ENCODE measurements at regions not wholly inside any gene's neighbourhood (a gene's known extent, or its start where the extent isn't known, plus 50 kb on each side); places are given as distances from the start of the nearest gene placed in this dataset.

GRCh38 chr6:51335543-51335942, 516.9 kb downstream of the TFAP2B start:
- TF ChIP-seq CTCF (IDR thresholded peaks at IDR 0.05), result no peak
- TF ChIP-seq EZH2 (IDR thresholded peaks at IDR 0.05), result no peak
